Liver (tissue), 8 donors: ENCODE measurements at regions not wholly inside any gene's neighbourhood (a gene's known extent, or its start where the extent isn't known, plus 50 kb on each side); places are given as distances from the start of the nearest gene placed in this dataset.
"Not testable (repeated sequence)": the region's sequence is repeated elsewhere in the genome, so short reads cannot be mapped to it uniquely, and the experiment has no call there.

Experiments
- DNase-seq: peaks from one replicate; pipeline ENCODE4 v3.0.0-alpha.2; 2017; ENCODE audit warnings: low spot score
- H3K27ac ChIP-seq, 2 donors: one replicate each; pipeline ENCODE4 v1.7.0; 2013; ENCODE audit warnings: inconsistent platforms in 2 of 2, low read length in 2 of 2, control low read depth in 1 of 2, low read depth in 1 of 2, mild to moderate bottlenecking in 1 of 2
- H3K27me3 ChIP-seq, 4 donors: one replicate each; pipeline versions ENCODE4 v1.6.1 to v1.7.0; 2013; ENCODE audit warnings: low read length in 3 of 4, inconsistent platforms in 1 of 4, mild to moderate bottlenecking in 1 of 4, moderate library complexity in 1 of 4; ENCODE audit not compliant: control insufficient read depth in 4 of 4, insufficient read depth in 4 of 4
- H3K36me3 ChIP-seq, 4 donors: one replicate each; pipeline versions ENCODE4 v1.6.1 to v1.7.0; 2013; ENCODE audit warnings: low read length in 3 of 4, mild to moderate bottlenecking in 3 of 4, low read depth in 1 of 4, moderate library complexity in 1 of 4; ENCODE audit not compliant: control insufficient read depth in 4 of 4, insufficient read depth in 3 of 4
- H3K4me1 ChIP-seq, 4 donors: one replicate each; pipeline versions ENCODE4 v1.6.1 to v1.7.0; 2013; ENCODE audit warnings: low read length in 3 of 4, mild to moderate bottlenecking in 3 of 4, moderate library complexity in 1 of 4; ENCODE audit not compliant: control insufficient read depth in 4 of 4, insufficient read depth in 4 of 4
- H3K4me3 ChIP-seq, 3 donors: one replicate each; pipeline versions ENCODE4 v1.6.1 to v1.7.0; 2013; ENCODE audit warnings: low read length in 3 of 3, control low read depth in 1 of 3, low read depth in 1 of 3, mild to moderate bottlenecking in 1 of 3
- H3K9ac ChIP-seq, 2 donors: one replicate each; pipeline ENCODE4 v1.7.0; 2013; ENCODE audit warnings: low read length in 2 of 2, mild to moderate bottlenecking in 2 of 2, moderate library complexity in 2 of 2, control low read depth in 1 of 2, low read depth in 1 of 2
- H3K9me3 ChIP-seq, 4 donors: one replicate each; pipeline versions ENCODE4 v1.6.1 to v1.7.0; 2013; ENCODE audit warnings: low read length in 3 of 4; ENCODE audit not compliant: control insufficient read depth in 4 of 4
- CTCF ChIP-seq: fragments of 150-350 bp; IDR thresholded peaks from 2 replicates; pipeline ENCODE4 v1.5.1; 2017; ENCODE audit warnings: improper control_type of control experiment, low read depth, low read length; ENCODE audit not compliant: missing input control
- EGR1 ChIP-seq, 2 donors: IDR thresholded peaks; 2 replicates each; pipeline ENCODE4 v1.6.1; 2016 to 2018; ENCODE audit warnings: antibody characterized with exemption in 2 of 2, low read depth in 2 of 2
- FOXA1 ChIP-seq: IDR thresholded peaks from 2 replicates; pipeline ENCODE4 v1.6.1; 2016; ENCODE audit warnings: antibody characterized with exemption
- FOXA2 ChIP-seq: IDR thresholded peaks from 2 replicates; pipeline ENCODE4 v1.6.1; 2016; ENCODE audit warnings: antibody characterized with exemption
- HNF4G ChIP-seq: IDR thresholded peaks from 2 replicates; pipeline ENCODE4 v1.6.1; 2016; ENCODE audit warnings: antibody characterized with exemption
- JUND ChIP-seq, 2 donors: IDR thresholded peaks; 2 replicates each; pipeline ENCODE4 v1.6.1; 2016; ENCODE audit warnings: antibody characterized with exemption in 2 of 2
- NR2F2 ChIP-seq: IDR thresholded peaks from 2 replicates; pipeline ENCODE4 v1.6.1; 2016; ENCODE audit warnings: antibody characterized with exemption
- RAD21 ChIP-seq, 2 donors: IDR thresholded peaks; 2 replicates each; pipeline ENCODE4 v1.6.1; 2016; ENCODE audit warnings: antibody characterized with exemption in 2 of 2, mild to moderate bottlenecking in 2 of 2
- RXRA ChIP-seq, 2 donors: IDR thresholded peaks; 2 replicates each; pipeline ENCODE4 v1.6.1; 2017 to 2018; ENCODE audit warnings: antibody characterized with exemption in 2 of 2, mild to moderate bottlenecking in 1 of 2
- SP1 ChIP-seq: IDR thresholded peaks from 2 replicates; pipeline ENCODE4 v1.6.1; 2018; ENCODE audit warnings: antibody characterized with exemption, mild to moderate bottlenecking
- TAF1 ChIP-seq: conservative IDR thresholded peaks from 2 replicates; pipeline ENCODE4 v1.6.1; 2016; ENCODE audit warnings: antibody characterized with exemption, mild to moderate bottlenecking
- ZBTB33 ChIP-seq: IDR thresholded peaks from 2 replicates; pipeline ENCODE4 v1.6.1; 2016; ENCODE audit warnings: antibody characterized with exemption
- WGBS: extraction: QIAGEN DNeasy Blood & Tissue Kit; methylation state at CpG from one replicate; pipeline ENCODE4 v1.1.7; 2013; 5-methylcytosine and 5-hydroxymethylcytosine counted together
- TF ChIP-seq, protein P1 (sequence below): IDR thresholded peaks from 2 replicates; pipeline ENCODE4 v1.6.1; 2016; ENCODE audit warnings: antibody characterized with exemption
- TF ChIP-seq, protein P2 (sequence below): IDR thresholded peaks from 2 replicates; pipeline ENCODE4 v1.6.1; 2016; ENCODE audit warnings: antibody characterized with exemption, mild to moderate bottlenecking
- donor health status: healthy.
- donor health status: healthy.
- donor health status: healthy.
- donor health status: healthy.
- donor health status: healthy.

DNA sequence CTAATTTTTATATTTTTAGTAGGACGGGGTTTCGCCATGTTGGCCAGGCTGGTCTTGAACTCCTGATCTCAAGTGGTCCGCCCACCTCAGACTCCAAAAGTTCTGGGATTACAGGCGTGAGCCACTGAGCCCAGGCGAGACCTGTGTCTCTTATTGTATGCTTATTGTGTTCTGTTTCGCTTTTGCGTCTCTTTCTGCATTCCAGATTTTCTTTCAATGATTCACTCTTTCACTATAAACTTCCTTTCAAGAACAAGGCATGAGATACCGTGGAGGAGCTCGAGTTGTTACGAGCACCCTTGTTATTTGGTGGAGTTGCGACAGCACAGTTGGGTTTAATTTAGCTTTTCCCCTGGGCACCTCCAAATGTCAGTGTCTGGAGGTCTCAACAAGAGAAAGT, 366.7 kb upstream of the FAT1 start:
- Histone ChIP-seq H3K9ac (no peak overlapping the region), H3K9me3 (peaks cover 0 to 4% (median 0%) of the 10 kb centered on the region in 4 donors), H3K27me3 (peaks cover 0 to 3% (median 0%) of the 10 kb centered on the region in 4 donors), H3K36me3 (no peaks in the 10 kb centered on the region), H3K4me1 (no peaks in the 10 kb centered on the region), H3K27ac (no peak overlapping the region), H3K4me3 (no peak overlapping the region)
- DNase-seq = no peak
- WGBS = 92% methylated on average over 11 of the region's 11 CpGs
- no peak for TF ChIP-seq TAF1
- TF ChIP-seq SP1 = no peak
- no peak for TF ChIP-seq HNF4G
- no peak for TF ChIP-seq ZBTB33
- TF ChIP-seq EGR1 (IDR thresholded peaks at IDR 0.05; ENCODE audit: low read depth in 2 of 2) = no peak
- TF ChIP-seq, protein P1, sequence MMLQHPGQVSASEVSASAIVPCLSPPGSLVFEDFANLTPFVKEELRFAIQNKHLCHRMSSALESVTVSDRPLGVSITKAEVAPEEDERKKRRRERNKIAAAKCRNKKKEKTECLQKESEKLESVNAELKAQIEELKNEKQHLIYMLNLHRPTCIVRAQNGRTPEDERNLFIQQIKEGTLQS = no peak
- no peak for TF ChIP-seq CTCF
- TF ChIP-seq RXRA (IDR thresholded peaks at IDR 0.05) = no peak
- no peak for TF ChIP-seq NR2F2
- no peak for TF ChIP-seq FOXA1
- TF ChIP-seq RAD21 (IDR thresholded peaks at IDR 0.05) = no peak
- TF ChIP-seq, protein P2, sequence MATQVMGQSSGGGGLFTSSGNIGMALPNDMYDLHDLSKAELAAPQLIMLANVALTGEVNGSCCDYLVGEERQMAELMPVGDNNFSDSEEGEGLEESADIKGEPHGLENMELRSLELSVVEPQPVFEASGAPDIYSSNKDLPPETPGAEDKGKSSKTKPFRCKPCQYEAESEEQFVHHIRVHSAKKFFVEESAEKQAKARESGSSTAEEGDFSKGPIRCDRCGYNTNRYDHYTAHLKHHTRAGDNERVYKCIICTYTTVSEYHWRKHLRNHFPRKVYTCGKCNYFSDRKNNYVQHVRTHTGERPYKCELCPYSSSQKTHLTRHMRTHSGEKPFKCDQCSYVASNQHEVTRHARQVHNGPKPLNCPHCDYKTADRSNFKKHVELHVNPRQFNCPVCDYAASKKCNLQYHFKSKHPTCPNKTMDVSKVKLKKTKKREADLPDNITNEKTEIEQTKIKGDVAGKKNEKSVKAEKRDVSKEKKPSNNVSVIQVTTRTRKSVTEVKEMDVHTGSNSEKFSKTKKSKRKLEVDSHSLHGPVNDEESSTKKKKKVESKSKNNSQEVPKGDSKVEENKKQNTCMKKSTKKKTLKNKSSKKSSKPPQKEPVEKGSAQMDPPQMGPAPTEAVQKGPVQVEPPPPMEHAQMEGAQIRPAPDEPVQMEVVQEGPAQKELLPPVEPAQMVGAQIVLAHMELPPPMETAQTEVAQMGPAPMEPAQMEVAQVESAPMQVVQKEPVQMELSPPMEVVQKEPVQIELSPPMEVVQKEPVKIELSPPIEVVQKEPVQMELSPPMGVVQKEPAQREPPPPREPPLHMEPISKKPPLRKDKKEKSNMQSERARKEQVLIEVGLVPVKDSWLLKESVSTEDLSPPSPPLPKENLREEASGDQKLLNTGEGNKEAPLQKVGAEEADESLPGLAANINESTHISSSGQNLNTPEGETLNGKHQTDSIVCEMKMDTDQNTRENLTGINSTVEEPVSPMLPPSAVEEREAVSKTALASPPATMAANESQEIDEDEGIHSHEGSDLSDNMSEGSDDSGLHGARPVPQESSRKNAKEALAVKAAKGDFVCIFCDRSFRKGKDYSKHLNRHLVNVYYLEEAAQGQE = no peak
- no peak for TF ChIP-seq FOXA2
- no peak for TF ChIP-seq JUND (IDR thresholded peaks at IDR 0.05)

DNA sequence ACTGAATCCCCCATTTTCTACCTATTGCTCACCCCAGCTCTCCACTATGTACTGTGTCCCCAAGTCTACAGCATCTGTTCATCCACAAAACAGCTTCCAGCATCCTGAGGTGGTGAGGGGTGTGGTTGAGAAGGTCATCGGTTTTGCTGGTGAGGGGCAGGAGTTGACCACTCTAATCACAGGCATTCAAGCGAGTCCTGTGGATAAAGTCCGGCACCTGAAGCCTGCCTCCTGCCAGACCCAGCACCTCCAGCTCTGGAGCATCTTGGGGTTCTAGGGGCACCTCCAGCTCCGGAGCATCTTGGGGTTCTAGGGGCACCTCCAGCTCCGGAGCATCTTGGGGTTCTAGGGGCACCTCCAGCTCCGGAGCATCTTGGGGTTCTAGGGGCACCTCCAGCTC, 367.2 kb upstream of the FAT1 start:
- 90% methylated on average over 6 of the region's 6 CpGs for WGBS

More for the DNA sequence above, 367.2 kb upstream of the FAT1 start:
- not testable (repeated sequence) for DNase-seq, H3K4me1 ChIP-seq, H3K36me3 ChIP-seq, H3K9ac ChIP-seq, H3K27me3 ChIP-seq, H3K27ac ChIP-seq, H3K4me3 ChIP-seq, H3K9me3 ChIP-seq
